ENCODE measurements at regions not wholly inside any gene's neighbourhood (a gene's known extent, or its start where the extent isn't known, plus 50 kb on each side); places are given as distances from the start of the nearest gene placed in this dataset.

- TF ChIP-seq EP300 (IDR thresholded peaks at IDR 0.05) = no peak
- TF ChIP-seq POLR2A (IDR thresholded peaks at IDR 0.05; ENCODE audit: low read depth) = no peak
Observed at GRCh38 chr16:48076455-48077012, 79.3 kb downstream of the ABCC12 start.

Data from esophagus muscularis mucosa (tissue), 2 donors.